T follicular helper cell (primary cell): ENCODE measurements at regions not wholly inside any gene's neighbourhood (a gene's known extent, or its start where the extent isn't known, plus 50 kb on each side); places are given as distances from the start of the nearest gene placed in this dataset.
"Not testable (repeated sequence)": the region's sequence is repeated elsewhere in the genome, so short reads cannot be mapped to it uniquely, and the experiment has no call there.

Source experiments
- DNase-seq: peaks from one replicate; pipeline ENCODE4 v3.0.0-alpha.2; 2020; ENCODE audit warnings: low read depth

- no peak for DNase-seq
Measured at GRCh38 chr13:73171926-73172325, 113.1 kb downstream of the KLF5 start.

DNA sequence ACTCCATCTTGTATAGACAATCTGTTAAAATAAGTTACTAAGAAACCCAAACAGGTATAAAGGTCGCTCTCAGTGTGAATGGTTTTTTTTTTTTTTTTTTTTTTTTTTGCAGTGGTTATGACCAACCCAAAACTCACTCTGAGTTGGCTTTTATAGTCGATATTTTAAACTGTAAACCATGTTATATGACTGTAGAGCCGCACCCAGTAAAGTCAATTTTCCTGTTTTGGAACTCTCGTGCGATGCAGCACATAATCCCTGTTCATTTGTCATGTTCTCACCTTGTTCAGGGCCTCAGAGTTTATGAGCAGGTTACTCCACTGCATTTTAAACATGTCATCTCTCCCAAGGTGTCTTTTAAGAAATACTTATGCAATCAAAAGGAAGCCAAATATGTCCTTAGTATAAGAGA is 112.5 kb downstream of the KLF5 start:
- DNase-seq: no peak

DNA sequence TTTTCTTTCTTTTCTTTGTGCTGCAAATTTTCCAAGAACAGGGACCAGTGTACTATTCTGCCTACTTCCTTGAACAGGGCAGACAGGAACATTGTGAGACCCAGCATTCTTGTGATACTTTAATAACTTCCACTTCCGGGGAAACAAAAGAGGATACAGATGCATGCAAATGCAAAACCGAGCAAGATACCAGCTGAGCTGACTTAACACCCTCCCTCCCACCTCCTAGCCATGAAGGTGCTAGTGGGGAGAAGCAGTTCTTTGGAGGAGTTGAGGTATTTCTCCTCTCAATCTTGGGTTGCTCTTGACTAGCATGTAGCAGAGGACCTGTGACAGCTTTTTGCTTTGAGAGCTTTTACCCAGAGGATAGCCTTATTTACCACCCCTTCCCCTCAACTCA is 111.2 kb downstream of the KLF5 start:
- no peak for DNase-seq

DNA sequence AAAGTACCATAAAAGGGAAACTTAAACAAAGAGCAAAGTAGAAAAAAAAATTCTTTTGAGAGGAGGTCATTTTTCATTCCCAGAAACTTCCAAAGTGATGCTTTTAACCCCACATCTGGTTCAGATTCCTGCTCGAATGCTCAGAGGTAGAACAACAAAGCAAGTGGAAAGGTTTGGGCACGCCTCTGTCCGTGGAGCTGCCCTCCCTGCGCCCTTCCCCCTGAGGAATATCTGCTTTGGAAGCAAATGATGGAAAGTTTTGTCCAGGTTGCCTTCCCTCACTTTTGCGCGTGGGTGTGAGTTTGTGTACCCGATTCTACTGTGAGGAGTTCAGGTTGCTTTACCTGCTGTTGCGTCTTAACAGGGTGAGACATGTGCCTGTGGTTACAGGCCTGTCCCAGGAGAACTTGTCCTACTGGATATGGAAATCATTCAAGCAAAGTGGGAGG is 110.2 kb downstream of the KLF5 start:
- DNase-seq: no peak

- DNase-seq: no peak
Measured at GRCh38 chr13:73168226-73168952, 109.6 kb downstream of the KLF5 start.

- DNase-seq: no peak
Measured at GRCh38 chr13:73167028-73167820, 108.4 kb downstream of the KLF5 start.

GRCh38 chr13:73166204-73166603 is 107.4 kb downstream of the KLF5 start:
- no peak for DNase-seq

DNA sequence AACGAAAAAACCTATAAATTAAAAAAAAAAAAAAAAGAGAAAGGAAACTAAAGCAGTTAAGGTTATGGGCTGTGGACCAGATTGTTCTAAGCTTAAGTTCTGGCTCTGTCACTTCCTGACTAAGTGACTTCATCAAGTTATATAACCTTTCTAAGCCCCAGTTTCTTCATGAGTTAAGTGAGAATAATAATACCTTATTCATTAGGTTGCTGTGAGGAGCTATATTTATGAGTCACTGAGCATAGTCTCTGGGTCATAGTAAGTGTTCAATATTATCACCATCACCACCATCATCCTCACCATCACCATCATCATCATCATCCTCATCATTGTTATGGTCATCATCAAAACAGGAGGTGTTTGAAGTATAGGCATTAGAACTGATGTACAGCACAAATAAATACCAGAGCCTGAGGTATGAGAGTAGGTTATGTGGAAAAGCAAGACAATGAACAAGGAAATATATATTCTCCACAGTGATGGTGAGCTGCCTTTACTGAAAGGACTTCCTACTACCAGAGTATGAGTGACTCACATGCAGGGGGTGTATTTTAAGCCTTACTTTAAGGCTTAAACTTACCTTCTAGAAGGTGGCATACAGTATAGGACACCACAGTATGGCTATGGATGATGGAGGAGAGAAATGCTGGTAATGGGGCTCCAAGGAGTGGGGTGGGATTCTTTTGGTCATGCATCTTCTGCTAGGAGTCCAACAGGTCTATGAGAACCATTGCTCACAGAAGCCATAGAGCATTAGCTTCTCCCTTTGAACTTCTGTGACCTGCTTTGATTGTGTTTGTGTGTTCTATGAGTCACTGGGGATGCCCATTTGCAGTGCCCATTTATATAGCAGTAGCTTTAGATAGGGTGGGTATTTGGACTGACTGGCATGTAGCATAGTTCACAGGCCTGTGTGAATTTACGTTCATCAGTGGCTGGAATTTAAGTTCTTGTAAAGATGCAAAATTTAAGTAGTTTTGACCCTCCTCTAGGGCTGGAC is 104.4 kb downstream of the KLF5 start:
- DNase-seq: no peak

- DNase-seq: not testable (repeated sequence)
Measured at GRCh38 chr13:73160371-73161031, 101.7 kb downstream of the KLF5 start.

DNA sequence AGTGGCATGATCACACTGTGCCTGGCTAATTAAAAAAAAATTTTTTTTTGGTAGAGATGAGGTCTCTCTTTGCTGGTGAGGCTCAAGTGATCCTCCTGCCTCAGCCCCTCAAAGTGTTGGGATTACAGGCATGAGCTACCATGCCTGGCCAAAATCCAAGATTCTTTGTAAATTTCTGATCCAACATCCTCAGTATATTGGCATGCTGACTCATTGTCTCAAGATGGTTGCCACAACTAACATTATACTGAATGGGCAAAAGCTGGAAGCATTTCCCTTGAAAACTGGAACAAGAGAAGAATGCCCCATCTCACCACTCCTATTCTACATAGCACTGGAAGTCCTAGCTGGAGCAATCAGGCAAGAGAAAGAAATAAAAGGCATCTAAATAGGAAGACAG is 100.0 kb downstream of the KLF5 start:
- no peak for DNase-seq

DNA sequence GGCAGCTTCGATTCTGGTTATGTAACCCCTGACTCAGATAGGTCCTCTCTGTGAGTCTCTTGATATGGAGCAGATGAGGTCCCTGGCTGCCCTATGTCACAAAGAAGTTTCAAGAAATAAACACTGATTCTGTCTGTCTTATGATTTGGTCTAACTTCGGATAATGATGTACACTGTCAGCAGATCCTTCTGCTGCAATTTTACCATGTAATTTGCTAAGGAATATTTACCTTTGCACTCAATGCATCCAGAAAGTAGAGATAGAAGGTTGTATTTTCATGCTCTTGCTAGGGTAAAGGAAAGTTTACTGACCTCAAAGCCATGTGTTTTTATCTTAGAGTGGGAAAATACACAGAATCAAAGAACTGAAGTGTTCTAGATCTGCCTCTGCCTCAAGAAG is 98.2 kb downstream of the KLF5 start:
- no peak for DNase-seq

DNA sequence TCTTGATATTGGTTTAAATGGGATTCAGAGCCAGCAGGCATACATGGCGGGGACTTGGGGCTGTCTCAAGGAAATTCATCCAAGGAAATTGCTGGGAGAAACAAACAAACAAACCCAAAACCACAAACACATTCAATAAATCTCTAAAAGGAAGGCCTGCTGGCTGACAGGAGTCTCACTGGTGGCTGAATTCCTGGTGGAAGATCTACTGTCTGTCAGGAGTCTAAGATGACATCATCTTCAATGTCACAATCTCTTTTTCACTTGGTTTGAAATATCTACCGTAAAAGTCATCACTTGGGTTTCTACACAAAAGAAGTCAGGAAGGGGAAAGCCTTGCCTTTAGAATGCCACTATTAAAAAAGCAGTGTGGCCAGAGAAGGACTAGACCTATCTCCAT is 87.9 kb downstream of the KLF5 start:
- DNase-seq: no peak

DNA sequence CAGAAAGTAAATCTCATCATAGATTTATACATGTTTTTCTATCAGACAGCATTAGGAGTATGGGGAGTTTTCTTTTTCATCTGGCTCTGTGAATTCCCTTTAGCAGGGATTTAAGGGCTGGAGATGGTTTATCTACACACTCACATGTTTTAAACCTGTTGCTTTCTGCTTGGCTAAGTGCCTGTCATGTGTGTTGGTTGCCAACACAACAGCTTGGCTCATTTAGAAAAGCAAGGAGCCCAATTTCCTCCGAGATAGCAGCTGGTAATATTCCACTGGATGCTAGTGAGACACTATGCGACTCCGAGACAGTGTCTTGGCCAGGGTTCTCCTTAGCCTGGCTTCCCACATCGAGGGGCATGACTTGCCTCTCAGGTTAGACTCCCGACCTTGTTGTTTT is 83.3 kb downstream of the KLF5 start:
- no peak for DNase-seq

DNA sequence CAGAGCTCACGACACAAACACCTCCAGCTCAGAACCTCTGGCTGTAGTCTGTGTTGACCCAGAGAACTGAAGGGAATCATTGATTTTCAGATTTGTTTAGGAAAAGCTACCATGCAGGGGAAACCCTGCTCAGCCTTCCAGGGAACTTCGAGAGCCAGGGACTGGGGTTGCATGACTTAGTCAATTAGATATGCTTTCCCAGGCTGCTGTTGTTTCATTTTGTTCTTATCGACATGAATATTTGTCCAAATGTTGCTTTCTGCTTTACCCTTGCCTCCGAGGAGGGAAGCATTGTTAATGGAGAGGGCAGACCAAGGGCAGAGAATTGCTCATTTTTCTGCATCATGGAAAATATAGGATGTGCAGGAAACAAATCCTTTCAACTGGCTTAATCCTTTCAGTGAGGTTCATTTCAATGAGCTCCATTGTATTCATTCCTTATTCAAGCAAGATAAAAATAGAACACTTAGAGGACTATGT is 82.5 kb downstream of the KLF5 start:
- no peak for DNase-seq

GRCh38 chr13:73140801-73141200 is 82.0 kb downstream of the KLF5 start:
- no peak for DNase-seq

DNA sequence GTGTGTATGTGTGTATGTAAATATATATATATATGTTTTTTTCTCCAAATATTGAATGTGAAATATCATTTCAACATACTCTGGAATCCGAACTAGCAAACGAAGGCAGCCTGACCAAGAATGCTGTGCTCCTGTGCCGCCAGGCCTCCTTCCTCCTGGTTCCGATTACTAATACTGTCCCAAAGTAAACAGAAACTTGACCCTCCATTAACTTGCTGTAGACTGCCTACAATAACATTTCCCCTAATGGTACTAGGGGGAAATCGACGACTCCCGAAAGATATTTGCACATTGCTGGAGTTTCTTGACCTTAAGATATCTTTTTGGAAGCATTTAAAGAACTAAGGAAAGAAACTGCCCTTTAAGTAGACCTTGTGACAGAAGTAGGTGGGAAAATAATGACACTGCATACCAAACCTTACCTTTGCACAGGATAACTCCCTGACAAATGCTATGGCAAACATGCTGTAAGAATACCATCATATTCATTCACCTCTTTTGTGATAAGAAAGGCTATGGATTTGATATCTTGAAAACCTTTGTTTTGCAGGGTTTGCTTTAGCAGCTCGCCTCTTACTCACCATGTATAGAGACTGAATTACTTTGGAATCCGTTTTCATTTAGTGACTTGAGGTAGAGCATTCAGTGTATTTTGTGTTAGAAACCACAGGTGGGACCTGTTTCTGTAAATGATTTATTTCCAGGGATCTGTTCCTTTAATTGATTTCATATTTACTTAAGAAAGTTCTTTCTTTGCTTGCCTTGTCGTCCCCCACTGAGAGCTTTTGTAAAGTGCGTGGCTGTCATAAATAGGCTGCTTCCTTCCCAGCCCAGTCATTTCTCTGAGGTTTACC is 80.1 kb downstream of the KLF5 start:
- no peak for DNase-seq

DNA sequence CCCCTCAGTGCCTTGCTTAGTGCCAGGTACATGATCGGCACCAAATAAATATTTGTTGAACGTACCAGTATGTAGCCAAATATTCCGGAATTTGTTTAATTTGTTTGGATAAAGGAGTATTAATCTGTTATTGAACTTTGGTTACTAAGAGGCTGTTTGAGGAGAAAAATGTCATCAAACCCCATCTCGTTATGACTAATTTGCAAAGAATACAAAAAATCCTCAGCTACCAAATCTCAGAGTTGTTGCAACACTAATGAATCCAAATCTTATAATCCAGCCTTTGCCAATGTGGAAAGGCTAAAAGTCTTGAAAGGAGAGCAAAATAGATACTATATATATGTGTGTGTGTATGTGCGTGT is 79.5 kb downstream of the KLF5 start:
- DNase-seq: no peak

GRCh38 chr13:73136776-73137175 is 78.0 kb downstream of the KLF5 start:
- DNase-seq: no peak

GRCh38 chr13:73133531-73133930 is 74.7 kb downstream of the KLF5 start:
- DNase-seq: no peak

DNA sequence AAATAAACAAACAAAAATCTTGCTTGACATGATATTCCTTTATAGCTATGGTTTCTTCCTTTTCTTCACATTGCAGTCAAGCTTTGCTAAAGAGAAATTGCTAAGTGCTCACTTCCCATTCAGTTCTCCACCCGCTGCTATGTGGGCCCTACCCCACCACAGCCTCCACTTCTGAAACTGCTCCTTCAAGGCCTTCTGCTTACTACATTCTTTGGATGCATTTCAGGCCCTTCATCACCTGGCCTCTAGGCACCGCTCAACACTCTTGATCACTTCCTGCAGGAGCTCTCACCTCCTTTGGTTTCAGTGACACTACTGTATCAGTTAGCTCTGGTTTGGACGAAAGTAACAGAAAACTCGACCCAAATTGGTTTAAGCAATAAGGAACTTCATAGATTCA is 72.4 kb downstream of the KLF5 start:
- DNase-seq: no peak

DNA sequence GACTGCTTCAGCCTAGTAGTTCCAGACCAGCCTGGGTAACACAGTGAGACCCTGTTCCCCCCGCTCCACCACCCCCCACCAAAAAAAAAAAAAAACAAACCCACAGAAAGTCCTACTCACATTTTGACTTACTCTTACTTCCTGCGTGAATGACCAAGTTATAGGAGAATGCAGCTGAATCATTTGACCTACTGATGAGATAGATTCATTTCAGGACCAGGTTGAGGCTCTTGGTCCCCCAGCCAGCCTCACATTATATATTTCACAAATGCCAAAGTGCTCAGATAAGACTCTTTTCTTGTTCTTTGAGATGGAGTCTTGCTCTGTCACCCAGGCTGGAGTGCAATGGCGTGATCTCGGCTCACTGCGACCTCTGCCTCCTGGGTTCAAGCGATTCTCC is 70.2 kb downstream of the KLF5 start:
- DNase-seq: no peak
